ENCODE measurements at regions not wholly inside any gene's neighbourhood (a gene's known extent, or its start where the extent isn't known, plus 50 kb on each side); places are given as distances from the start of the nearest gene placed in this dataset.

- DNase-seq (ENCODE audit: low spot score), result no peak
- Mint-ChIP-seq H3K9me3 (no peaks in the 10 kb centered on the region), H3K36me3 (ENCODE audit: low read depth) (no peaks in the 10 kb centered on the region), H3K4me1 (ENCODE audit: low read depth) (no peaks in the 10 kb centered on the region), H3K27ac (no peak overlapping the region), H3K27me3 (ENCODE audit: low read depth) (no peaks in the 10 kb centered on the region), H3K4me3 (ENCODE audit: low read depth) (no peak overlapping the region)
- intact Hi-C loops (cut with micrococcal nuclease), result no loop called here
These were observed 155.8 kb downstream of the URI1 start for GRCh38 chr19:30097746-30098280.

- Mint-ChIP-seq H3K36me3 (ENCODE audit: low read depth) (no peaks in the 10 kb centered on the region), H3K9me3 (no peaks in the 10 kb centered on the region), H3K4me1 (ENCODE audit: low read depth) (no peaks in the 10 kb centered on the region), H3K27me3 (ENCODE audit: low read depth) (no peaks in the 10 kb centered on the region), H3K4me3 (ENCODE audit: low read depth) (no peak overlapping the region), H3K27ac (no peak overlapping the region)
- intact Hi-C loops (cut with micrococcal nuclease), result no loop called here
- DNase-seq (ENCODE audit: low spot score), result no peak
These were observed 160.2 kb downstream of the URI1 start for GRCh38 chr19:30102239-30102638.

DNA sequence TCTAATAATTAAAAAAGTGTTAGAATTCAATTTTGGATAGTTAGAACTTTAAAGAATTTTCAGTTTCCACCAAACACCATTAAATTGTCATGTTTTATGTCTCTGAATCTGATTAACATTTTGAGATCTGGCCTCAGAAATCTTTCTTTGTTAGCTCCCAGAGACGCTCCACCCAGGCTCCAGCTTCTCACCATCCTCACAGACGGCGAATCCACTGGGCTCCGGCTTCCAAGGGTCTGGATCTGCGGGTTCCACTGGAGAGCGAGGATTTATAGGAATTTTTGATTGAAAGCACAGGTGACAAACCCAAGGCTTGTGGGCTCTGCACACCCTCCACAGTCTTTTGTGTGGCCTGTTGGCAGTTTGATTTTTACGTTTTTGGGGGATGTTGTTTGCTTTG is 160.6 kb downstream of the URI1 start:
- H3K4me3 Mint-ChIP-seq (ENCODE audit: low read depth), result no peak overlapping the region
- no peak for DNase-seq (ENCODE audit: low spot score)
- intact Hi-C loops (cut with micrococcal nuclease), result no loop called here
- H3K36me3 Mint-ChIP-seq (ENCODE audit: low read depth), result no peaks in the 10 kb centered on the region
- no peak overlapping the region for H3K27ac Mint-ChIP-seq
- H3K27me3 Mint-ChIP-seq (ENCODE audit: low read depth), result no peaks in the 10 kb centered on the region
- no peaks in the 10 kb centered on the region for H3K9me3 Mint-ChIP-seq
- no peaks in the 10 kb centered on the region for H3K4me1 Mint-ChIP-seq (ENCODE audit: low read depth)

GRCh38 chr19:30103981-30104380 is 161.9 kb downstream of the URI1 start:
- Mint-ChIP-seq H3K27ac (no peak overlapping the region), H3K4me3 (ENCODE audit: low read depth) (no peak overlapping the region), H3K9me3 (no peaks in the 10 kb centered on the region), H3K36me3 (ENCODE audit: low read depth) (no peaks in the 10 kb centered on the region), H3K4me1 (ENCODE audit: low read depth) (no peaks in the 10 kb centered on the region), H3K27me3 (ENCODE audit: low read depth) (no peaks in the 10 kb centered on the region)
- no peak for DNase-seq (ENCODE audit: low spot score)
- intact Hi-C loops (cut with micrococcal nuclease), result no loop called here

DNA sequence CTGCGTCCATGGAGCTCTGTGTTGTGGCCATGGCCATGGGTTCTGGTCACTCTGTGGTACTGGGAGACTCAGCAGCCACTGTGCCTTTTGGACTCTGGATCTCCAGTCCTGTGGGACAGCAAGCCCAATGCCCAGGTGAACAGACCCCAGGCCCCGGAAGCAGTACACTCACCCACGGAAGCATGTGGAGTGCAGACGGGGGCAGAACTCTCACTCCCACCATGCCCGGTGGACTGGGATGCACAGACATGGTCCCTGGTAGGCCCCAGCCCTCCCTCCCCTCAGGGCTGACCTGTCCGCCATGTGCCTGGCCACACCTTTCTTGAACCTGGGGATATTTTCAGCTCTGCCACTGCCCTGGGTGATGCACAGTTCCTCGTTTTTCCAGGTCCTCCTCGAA is 163.3 kb downstream of the URI1 start:
- intact Hi-C loops (cut with micrococcal nuclease), result no loop called here
- Mint-ChIP-seq H3K27ac (no peak overlapping the region), H3K4me3 (ENCODE audit: low read depth) (no peak overlapping the region), H3K9me3 (no peaks in the 10 kb centered on the region), H3K4me1 (ENCODE audit: low read depth) (no peaks in the 10 kb centered on the region), H3K36me3 (ENCODE audit: low read depth) (no peaks in the 10 kb centered on the region), H3K27me3 (ENCODE audit: low read depth) (peaks cover 2% of the 10 kb centered on the region)
- no peak for DNase-seq (ENCODE audit: low spot score)

- no peaks in the 10 kb centered on the region for H3K9me3 Mint-ChIP-seq
- no peaks in the 10 kb centered on the region for H3K36me3 Mint-ChIP-seq (ENCODE audit: low read depth)
- H3K27me3 Mint-ChIP-seq (ENCODE audit: low read depth), result peaks cover 2% of the 10 kb centered on the region
- no peak overlapping the region for H3K4me3 Mint-ChIP-seq (ENCODE audit: low read depth)
- no peak overlapping the region for H3K27ac Mint-ChIP-seq
- intact Hi-C loops (cut with micrococcal nuclease), result no loop called here
- no peaks in the 10 kb centered on the region for H3K4me1 Mint-ChIP-seq (ENCODE audit: low read depth)
- DNase-seq (ENCODE audit: low spot score), result no peak
These were observed 163.7 kb downstream of the URI1 start for GRCh38 chr19:30105727-30106126.

- Mint-ChIP-seq H3K27me3 (ENCODE audit: low read depth) (peaks cover 2% of the 10 kb centered on the region), H3K4me1 (ENCODE audit: low read depth) (no peaks in the 10 kb centered on the region), H3K36me3 (ENCODE audit: low read depth) (no peaks in the 10 kb centered on the region), H3K27ac (no peak overlapping the region), H3K9me3 (no peaks in the 10 kb centered on the region), H3K4me3 (ENCODE audit: low read depth) (no peak overlapping the region)
- intact Hi-C loops (cut with micrococcal nuclease), result no loop called here
- DNase-seq (ENCODE audit: low spot score), result no peak
These were observed 164.5 kb downstream of the URI1 start for GRCh38 chr19:30106417-30107095.

DNA sequence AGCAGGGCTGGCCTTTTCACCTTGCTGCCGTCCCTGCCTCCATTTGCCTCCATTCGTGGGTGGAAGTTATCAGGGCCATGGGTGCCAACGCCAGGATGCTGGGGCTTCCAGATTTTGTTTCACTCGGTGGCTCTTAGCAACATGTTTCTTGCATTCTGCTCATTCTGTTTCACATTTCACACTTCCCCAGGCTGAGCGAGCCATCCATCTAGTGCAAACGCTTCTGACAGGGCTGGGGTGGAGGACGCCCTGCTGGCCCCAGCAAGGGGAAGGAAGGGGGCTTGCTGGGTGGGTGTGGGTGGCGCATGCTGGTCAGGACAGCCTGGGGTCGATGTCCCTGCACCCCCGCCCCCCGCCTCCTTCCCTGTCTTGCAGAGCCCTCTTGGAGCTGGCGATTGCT is 165.2 kb downstream of the URI1 start:
- Mint-ChIP-seq H3K27me3 (ENCODE audit: low read depth) (peaks cover 2% of the 10 kb centered on the region), H3K27ac (no peak overlapping the region), H3K4me3 (ENCODE audit: low read depth) (no peak overlapping the region), H3K9me3 (no peaks in the 10 kb centered on the region), H3K4me1 (ENCODE audit: low read depth) (no peaks in the 10 kb centered on the region), H3K36me3 (ENCODE audit: low read depth) (no peaks in the 10 kb centered on the region)
- intact Hi-C loops (cut with micrococcal nuclease), result no loop called here
- no peak for DNase-seq (ENCODE audit: low spot score)

DNA sequence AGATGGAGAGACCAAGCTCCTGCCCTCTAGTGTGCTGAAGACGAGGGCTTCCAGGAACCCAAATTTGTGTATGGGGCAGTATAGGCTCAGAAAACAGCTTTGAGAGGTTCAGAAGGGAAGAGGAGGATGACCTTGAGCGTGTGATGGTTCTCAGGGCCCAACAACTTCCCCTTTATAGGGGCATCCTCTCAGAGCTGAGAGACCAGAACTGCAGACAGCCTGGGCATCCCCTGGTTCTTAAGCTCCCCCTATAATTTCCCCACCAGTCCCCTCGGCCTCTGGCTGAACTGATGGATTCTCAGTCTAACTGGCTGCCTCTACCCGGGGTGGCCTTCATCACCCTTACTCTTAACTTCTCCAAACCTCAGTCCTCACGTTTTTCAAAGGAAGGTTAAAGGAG is 167.5 kb downstream of the URI1 start:
- intact Hi-C loops (cut with micrococcal nuclease), result no loop called here
- no peaks in the 10 kb centered on the region for H3K4me1 Mint-ChIP-seq (ENCODE audit: low read depth)
- no peak for DNase-seq (ENCODE audit: low spot score)
- no peaks in the 10 kb centered on the region for H3K9me3 Mint-ChIP-seq
- H3K36me3 Mint-ChIP-seq (ENCODE audit: low read depth), result no peaks in the 10 kb centered on the region
- no peak overlapping the region for H3K27ac Mint-ChIP-seq
- H3K27me3 Mint-ChIP-seq (ENCODE audit: low read depth), result peaks cover 2% of the 10 kb centered on the region
- no peak overlapping the region for H3K4me3 Mint-ChIP-seq (ENCODE audit: low read depth)

- no peak for DNase-seq (ENCODE audit: low spot score)
- intact Hi-C loops (cut with micrococcal nuclease), result no loop called here
- no peak overlapping the region for H3K4me3 Mint-ChIP-seq (ENCODE audit: low read depth)
- no peaks in the 10 kb centered on the region for H3K36me3 Mint-ChIP-seq (ENCODE audit: low read depth)
- no peaks in the 10 kb centered on the region for H3K9me3 Mint-ChIP-seq
- H3K4me1 Mint-ChIP-seq (ENCODE audit: low read depth), result no peaks in the 10 kb centered on the region
- H3K27me3 Mint-ChIP-seq (ENCODE audit: low read depth), result peaks cover 2% of the 10 kb centered on the region
- no peak overlapping the region for H3K27ac Mint-ChIP-seq
These were observed 169.2 kb downstream of the URI1 start for GRCh38 chr19:30111021-30111855.

GRCh38 chr19:30112171-30112570 is 170.1 kb downstream of the URI1 start:
- Mint-ChIP-seq H3K4me3 (ENCODE audit: low read depth) (no peak overlapping the region), H3K4me1 (ENCODE audit: low read depth) (no peaks in the 10 kb centered on the region), H3K9me3 (no peaks in the 10 kb centered on the region)

DNA sequence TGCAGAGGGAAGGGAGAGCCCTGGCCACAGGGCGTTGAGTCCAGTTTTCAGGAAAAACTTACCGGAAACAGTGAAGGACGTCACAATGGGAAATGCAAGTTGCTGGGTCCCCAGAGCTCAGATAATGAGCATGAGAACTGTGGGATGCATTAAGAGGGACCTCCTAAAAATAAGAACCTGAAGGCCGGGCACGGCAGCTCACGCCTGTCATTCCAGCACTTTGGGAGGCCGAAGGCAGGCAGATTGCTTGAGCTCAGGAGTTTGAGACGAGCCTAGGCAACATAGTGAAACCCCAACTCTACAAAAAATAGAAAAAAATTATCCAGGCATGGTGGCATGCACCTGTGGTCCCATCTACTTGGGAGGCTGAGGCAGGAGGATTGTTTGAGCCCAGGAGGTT is 170.6 kb downstream of the URI1 start:
- intact Hi-C loops (cut with micrococcal nuclease), result no loop called here
- Mint-ChIP-seq H3K4me3 (ENCODE audit: low read depth) (no peak overlapping the region), H3K36me3 (ENCODE audit: low read depth) (no peaks in the 10 kb centered on the region), H3K9me3 (no peaks in the 10 kb centered on the region), H3K4me1 (ENCODE audit: low read depth) (no peaks in the 10 kb centered on the region), H3K27ac (no peak overlapping the region), H3K27me3 (ENCODE audit: low read depth) (peaks cover 2% of the 10 kb centered on the region)
- DNase-seq (ENCODE audit: low spot score), result no peak

More at GRCh38 chr19:30112171-30112570, 170.1 kb downstream of the URI1 start:
- intact Hi-C loops (cut with micrococcal nuclease), result no loop called here
- Mint-ChIP-seq H3K36me3 (ENCODE audit: low read depth) (no peaks in the 10 kb centered on the region), H3K27ac (no peak overlapping the region), H3K27me3 (ENCODE audit: low read depth) (peaks cover 2% of the 10 kb centered on the region)
- DNase-seq (ENCODE audit: low spot score), result no peak

- H3K27ac Mint-ChIP-seq, result no peak overlapping the region
- H3K36me3 Mint-ChIP-seq (ENCODE audit: low read depth), result no peaks in the 10 kb centered on the region
- intact Hi-C loops (cut with micrococcal nuclease), result no loop called here
- peaks cover 2% of the 10 kb centered on the region for H3K27me3 Mint-ChIP-seq (ENCODE audit: low read depth)
- DNase-seq (ENCODE audit: low spot score), result no peak
- H3K4me3 Mint-ChIP-seq (ENCODE audit: low read depth), result no peak overlapping the region
- no peaks in the 10 kb centered on the region for H3K4me1 Mint-ChIP-seq (ENCODE audit: low read depth)
- no peaks in the 10 kb centered on the region for H3K9me3 Mint-ChIP-seq
These were observed 171.1 kb downstream of the URI1 start for GRCh38 chr19:30113186-30113585.
